ENCODE measurements at regions not wholly inside any gene's neighbourhood (a gene's known extent, or its start where the extent isn't known, plus 50 kb on each side); places are given as distances from the start of the nearest gene placed in this dataset.
"Not testable (repeated sequence)": the region's sequence is repeated elsewhere in the genome, so short reads cannot be mapped to it uniquely, and the experiment has no call there.

- DNase-seq, result no peak
Observed at GRCh38 chr1:115531631-115532264, 110.0 kb upstream of the VANGL1 start.

DNA sequence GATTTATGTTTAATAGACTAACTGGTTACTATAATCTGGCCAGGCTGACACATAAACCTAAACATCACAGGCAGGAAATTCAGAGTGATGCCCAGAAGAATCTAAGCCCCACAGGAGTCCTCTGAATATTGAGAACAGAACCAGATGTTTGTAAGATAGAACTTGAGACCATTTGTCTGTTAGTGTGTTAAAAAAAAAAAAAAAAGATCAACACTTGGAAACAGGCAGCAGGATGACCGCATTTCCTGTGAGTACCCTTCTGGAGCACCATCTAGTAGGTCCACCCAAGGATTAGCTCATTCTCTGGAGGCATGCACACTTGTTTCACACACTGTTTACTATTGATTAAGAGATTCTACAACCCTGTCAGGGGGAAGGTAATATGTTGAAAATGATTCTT lies 111.4 kb upstream of the VANGL1 start:
- DNase-seq, result no peak

- no peak for DNase-seq
Observed at GRCh38 chr1:115529216-115529897, 112.4 kb upstream of the VANGL1 start.

- not testable (repeated sequence) for DNase-seq
Observed at GRCh38 chr1:115528336-115528735, 113.4 kb upstream of the VANGL1 start.

DNA sequence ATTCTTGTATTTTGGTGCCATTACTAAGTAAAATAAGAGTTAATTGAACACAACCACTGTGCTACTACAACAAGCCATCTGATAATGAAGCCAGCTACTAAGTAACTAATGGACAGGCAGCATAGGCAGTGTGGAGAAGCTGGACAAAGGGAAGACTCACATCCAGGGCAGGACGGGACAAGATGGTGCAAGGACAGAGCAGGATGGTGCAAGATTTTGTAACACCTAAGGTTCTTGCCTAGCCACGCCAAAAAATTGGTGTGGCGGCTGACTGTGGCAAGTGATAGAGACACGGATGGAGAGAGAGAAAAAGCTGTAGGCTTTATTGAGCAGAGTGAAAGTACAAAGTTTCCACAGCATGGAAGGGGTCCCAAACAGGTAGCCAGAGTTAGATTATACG lies 114.0 kb upstream of the VANGL1 start:
- DNase-seq, result no peak

DNA sequence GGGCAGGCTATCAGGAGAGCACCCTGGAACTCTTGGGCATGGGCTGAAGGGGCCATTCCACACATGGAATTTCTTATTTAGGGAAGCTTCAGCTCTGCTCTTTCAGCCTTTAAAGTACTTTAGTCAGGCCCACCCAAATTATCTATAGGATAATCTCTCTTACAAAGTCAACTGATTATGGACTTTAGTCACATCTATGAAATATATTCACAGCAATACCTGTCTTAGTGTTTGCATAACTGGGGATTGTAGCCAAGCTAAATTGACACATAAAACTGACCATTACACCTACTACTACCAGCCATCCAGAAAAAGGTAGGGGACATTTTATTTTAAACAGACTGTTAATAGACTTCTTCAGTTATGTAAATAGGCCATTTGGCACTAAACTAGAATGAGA lies 114.9 kb upstream of the VANGL1 start:
- no peak for DNase-seq

DNA sequence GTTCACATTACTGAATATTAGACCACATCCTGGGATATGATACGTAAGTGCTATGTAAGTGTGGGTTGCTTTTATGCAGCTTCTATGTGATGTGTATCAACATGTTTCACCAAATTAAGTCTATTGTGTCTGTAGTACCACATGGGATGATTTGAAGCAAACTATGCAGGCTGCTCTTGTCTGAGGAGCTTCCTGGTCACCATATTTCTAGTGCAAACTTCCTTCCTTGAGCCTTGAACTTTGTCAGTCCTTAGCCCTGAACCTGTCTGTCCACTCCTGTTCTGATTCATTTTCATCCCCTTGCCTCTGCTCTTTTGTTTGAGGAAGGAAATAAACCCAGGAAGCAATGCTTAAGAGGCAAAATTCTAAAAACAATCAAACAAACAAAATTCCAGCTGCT lies 117.5 kb upstream of the VANGL1 start:
- no peak for DNase-seq

DNA sequence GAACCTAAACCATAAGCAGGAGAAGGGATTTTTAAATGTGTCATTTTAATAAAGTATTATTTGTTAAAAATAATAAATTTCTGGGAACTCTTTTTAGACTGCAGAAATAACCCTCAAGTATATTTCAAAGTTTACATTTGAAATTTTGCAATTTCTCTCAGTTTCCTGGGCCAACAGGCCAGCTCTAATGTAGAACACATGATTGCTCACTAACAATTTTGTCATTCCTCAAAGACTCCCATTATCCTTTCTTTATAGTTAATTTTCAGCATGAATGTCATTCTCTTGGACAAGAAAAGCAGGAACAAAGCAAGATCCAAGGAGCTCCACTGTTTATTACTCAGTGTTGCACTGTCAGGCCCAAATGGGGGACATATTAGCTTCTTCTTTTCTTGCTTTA lies 119.4 kb upstream of the VANGL1 start:
- no peak for DNase-seq

GRCh38 chr1:115515270-115515669 lies 126.5 kb upstream of the VANGL1 start:
- DNase-seq, result no peak

DNA sequence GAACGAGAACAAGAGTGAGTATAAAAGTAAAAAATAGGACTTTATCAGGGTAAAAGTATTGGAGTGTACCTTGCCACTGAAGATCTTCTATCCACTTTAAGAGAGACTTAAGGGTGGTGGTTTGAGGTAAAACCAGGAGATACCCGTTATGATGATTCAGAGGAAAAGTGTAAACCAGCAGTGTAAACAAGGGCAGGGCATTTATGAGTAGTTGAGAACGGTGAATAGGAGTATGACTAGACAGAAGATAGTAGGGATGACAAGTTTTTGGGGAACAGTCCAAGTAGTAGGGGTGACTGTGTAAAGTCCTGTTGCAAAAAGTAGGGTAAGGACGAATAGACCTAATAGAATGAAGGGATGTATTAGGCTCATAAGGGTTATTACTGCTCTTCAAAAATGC lies 131.5 kb upstream of the VANGL1 start:
- not testable (repeated sequence) for DNase-seq

GRCh38 chr1:115507901-115508300 lies 133.9 kb upstream of the VANGL1 start:
- no peak for DNase-seq

- DNase-seq, result no peak
Observed at GRCh38 chr1:115506924-115507589, 134.7 kb upstream of the VANGL1 start.

- no peak for DNase-seq
Observed at GRCh38 chr1:115506518-115506917, 135.3 kb upstream of the VANGL1 start.

GRCh38 chr1:115505148-115505571 lies 136.6 kb upstream of the VANGL1 start:
- DNase-seq, result no peak

DNA sequence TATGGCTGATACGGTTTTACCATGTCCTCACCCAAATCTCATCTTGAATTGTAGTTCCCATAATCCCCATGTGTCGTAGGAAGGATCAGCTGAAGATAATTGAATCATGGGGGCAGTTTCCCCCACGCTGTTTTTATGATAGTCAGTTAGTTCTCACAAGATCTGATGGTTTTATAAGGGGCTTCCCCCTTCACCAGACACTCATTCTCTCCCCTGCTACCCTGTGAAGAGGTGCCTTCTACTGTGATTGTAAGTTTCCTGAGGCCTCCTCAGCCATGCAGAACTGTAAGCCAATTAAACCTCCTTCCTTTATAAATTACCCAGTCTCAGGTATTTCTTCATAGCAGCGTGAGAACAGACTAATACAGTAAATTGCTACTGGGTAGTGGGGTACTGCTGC lies 139.6 kb upstream of the VANGL1 start:
- not testable (repeated sequence) for DNase-seq

GRCh38 chr1:115501476-115501875 lies 140.3 kb upstream of the VANGL1 start:
- DNase-seq, result no peak

DNA sequence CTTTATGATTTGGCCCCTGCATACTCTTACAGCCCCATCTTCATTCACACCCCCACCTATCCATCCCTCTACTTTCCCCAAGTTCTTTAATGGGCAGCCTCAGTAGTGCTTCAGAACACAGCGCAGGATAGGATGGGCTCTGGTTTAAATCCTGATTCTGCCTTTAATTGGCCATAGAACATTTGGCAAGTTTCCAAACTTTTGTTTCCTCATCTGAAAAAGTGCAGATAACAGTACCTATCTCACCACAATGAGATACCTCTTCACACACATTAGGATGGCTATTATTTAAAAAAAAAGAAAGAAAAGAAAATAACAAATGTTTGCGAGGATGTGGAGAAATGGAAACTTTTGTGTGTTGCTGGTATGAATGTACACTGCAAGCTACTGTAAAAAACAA lies 142.5 kb upstream of the VANGL1 start:
- DNase-seq, result no peak

- DNase-seq, result no peak
Observed at GRCh38 chr1:115496904-115497527, 144.8 kb upstream of the VANGL1 start.

DNA sequence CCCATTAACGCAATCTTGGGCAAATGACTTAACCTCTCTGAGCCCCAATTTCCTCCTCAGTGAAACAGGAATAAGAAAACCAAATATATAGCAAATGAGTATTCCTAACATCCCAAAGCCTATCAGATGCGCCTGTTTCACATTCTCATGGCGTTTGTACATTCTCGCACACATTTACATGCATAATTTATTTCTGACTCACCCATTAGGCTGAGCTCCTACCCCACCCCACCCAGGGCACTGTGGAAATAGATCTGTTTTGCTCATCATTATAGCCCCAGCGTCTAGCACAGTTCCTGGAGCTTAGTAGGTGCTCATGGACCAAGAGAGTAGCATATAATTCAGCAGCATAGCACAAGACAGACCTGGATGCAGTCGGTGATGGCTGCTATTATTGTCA lies 146.1 kb upstream of the VANGL1 start:
- DNase-seq, result no peak

GRCh38 chr1:115495111-115495510 lies 146.7 kb upstream of the VANGL1 start:
- DNase-seq, result no peak

DNA sequence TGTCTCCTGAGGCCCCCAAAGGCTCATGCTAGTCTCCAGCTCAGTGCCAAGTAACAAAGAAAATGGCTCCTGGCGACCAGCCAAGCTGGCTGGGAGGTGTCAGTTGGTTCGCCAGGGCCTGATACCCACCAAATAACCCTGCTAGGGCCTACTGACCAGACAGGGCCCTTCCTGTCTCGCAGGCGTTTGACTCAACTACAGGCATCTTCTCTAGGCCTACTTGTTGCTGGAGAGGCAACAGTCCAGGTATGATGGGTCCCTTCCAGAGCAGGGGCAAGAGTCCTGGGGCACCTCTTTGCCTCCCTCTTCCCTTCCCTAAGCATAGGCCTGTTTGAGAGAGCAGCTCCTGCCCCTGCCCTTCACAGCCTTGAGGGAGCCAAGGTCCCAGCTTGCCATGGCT lies 147.9 kb upstream of the VANGL1 start:
- no peak for DNase-seq

DNA sequence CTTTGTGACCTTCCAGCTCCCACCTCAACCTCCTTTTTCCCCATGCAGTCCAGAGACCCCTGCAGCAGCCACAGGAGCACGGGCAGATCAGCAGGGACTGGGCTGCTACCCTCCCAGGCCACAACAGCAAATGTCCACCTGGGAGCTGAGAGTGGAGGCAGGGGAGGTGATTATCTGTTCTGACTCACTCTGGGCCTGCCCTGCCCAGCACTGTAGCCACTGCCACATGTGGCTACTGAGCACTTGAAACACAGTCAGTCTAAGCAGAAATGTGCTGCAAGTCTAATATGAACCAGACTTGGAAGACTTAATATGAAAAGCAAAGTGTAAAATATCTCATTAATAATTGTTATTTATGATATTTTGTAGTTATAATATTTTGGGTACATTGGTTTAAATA lies 148.9 kb upstream of the VANGL1 start:
- DNase-seq, result no peak

DNA sequence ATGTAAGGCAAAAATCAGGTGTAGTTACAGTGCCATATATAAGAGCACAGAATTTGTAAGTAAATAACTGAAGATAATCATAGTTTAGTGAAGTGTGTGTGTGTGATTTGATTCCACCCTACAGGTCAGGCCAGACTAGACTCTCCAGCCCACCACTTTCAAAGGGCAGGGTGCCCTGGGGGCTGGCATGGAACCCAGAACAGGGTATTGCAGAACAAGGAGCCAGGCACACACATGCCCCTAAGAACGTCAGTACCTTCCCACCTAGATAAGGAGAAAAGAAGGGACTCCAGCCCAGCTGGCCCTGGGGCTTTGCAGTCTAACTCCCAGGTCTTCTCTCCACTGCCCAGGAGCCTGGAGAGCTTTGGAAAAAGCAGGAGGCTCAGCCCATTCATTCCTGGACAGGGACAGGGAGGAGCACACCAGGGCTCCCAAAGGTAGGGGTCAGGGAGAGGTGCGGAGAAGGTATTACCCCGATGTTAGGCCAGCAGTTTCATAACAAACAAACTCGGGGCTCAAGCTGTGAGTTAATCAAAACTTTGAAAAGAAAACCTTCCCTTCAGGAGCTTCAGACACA lies 149.7 kb upstream of the VANGL1 start:
- no peak for DNase-seq

Data from hippocampal formation (tissue), 2 donors.